Ammon's horn (tissue), 1 donor: ENCODE measurements at regions not wholly inside any gene's neighbourhood (a gene's known extent, or its start where the extent isn't known, plus 50 kb on each side); places are given as distances from the start of the nearest gene placed in this dataset.
"Not testable (repeated sequence)": the region's sequence is repeated elsewhere in the genome, so short reads cannot be mapped to it uniquely, and the experiment has no call there.

Experiments used
- DNase-seq: peaks from one replicate; pipeline ENCODE4 v3.0.0-alpha.2; 2016; ENCODE audit warnings: low spot score

GRCh38 chr11:25515576-25515975 is 816.4 kb upstream of the ANO3 start:
- DNase-seq = no peak

- DNase-seq = no peak
These were observed 811.5 kb upstream of the ANO3 start for GRCh38 chr11:25520459-25520858.

GRCh38 chr11:25527841-25528240 is 804.1 kb upstream of the ANO3 start:
- no peak for DNase-seq

- no peak for DNase-seq
These were observed 802.4 kb upstream of the ANO3 start for GRCh38 chr11:25529572-25529971.

GRCh38 chr11:25535467-25536272 is 796.3 kb upstream of the ANO3 start:
- DNase-seq = no peak

GRCh38 chr11:25536289-25536688 is 795.6 kb upstream of the ANO3 start:
- no peak for DNase-seq

GRCh38 chr11:25537393-25537792 is 794.5 kb upstream of the ANO3 start:
- DNase-seq = no peak

GRCh38 chr11:25547292-25547691 is 784.6 kb upstream of the ANO3 start:
- no peak for DNase-seq

- DNase-seq = no peak
These were observed 769.5 kb upstream of the ANO3 start for GRCh38 chr11:25562417-25562816.

- DNase-seq = no peak
These were observed 766.1 kb upstream of the ANO3 start for GRCh38 chr11:25565846-25566245.

GRCh38 chr11:25566298-25567200 is 765.4 kb upstream of the ANO3 start:
- DNase-seq = no peak

GRCh38 chr11:25576320-25576719 is 755.6 kb upstream of the ANO3 start:
- no peak for DNase-seq

- not testable (repeated sequence) for DNase-seq
These were observed 752.4 kb upstream of the ANO3 start for GRCh38 chr11:25579554-25579953.

GRCh38 chr11:25583596-25583995 is 748.3 kb upstream of the ANO3 start:
- no peak for DNase-seq

GRCh38 chr11:25587496-25587895 is 744.4 kb upstream of the ANO3 start:
- DNase-seq = no peak

- DNase-seq = no peak
These were observed 738.7 kb upstream of the ANO3 start for GRCh38 chr11:25593221-25593620.

GRCh38 chr11:25596701-25597100 is 735.2 kb upstream of the ANO3 start:
- DNase-seq = no peak

- DNase-seq = no peak
These were observed 734.2 kb upstream of the ANO3 start for GRCh38 chr11:25597696-25598095.

GRCh38 chr11:25602149-25602548 is 729.8 kb upstream of the ANO3 start:
- no peak for DNase-seq

GRCh38 chr11:25602959-25603358 is 729.0 kb upstream of the ANO3 start:
- no peak for DNase-seq

- DNase-seq = no peak
These were observed 719.1 kb upstream of the ANO3 start for GRCh38 chr11:25612806-25613205.

GRCh38 chr11:25613451-25613850 is 718.5 kb upstream of the ANO3 start:
- no peak for DNase-seq

- DNase-seq = no peak
These were observed 718.1 kb upstream of the ANO3 start for GRCh38 chr11:25613865-25614264.
